Fibroblast of lung (primary cell): ENCODE measurements at regions not wholly inside any gene's neighbourhood (a gene's known extent, or its start where the extent isn't known, plus 50 kb on each side); places are given as distances from the start of the nearest gene placed in this dataset.

ENCODE experiments used
- DNase-seq, 2 donors: peaks; one replicate each; pipeline versions ENCODE4 v3.0.0 to v3.0.0-alpha.2; 2010; ENCODE audit warnings: low read depth in 2 of 2
- H2AFZ ChIP-seq: 2 replicates; pipeline ENCODE4 v1.5.1; 2012; ENCODE audit warnings: low read length, control low read depth, inconsistent platforms
- H3K27ac ChIP-seq: 2 replicates; pipeline ENCODE4 v1.5.1; 2011; ENCODE audit warnings: low read length, control low read depth; ENCODE audit not compliant: insufficient read depth
- H3K27me3 ChIP-seq: 2 replicates; pipeline ENCODE4 v1.5.1; 2011; ENCODE audit warnings: mild to moderate bottlenecking, low read length; ENCODE audit not compliant: control insufficient read depth, insufficient read depth
- H3K36me3 ChIP-seq: 2 replicates; pipeline ENCODE4 v1.5.1; 2011; ENCODE audit warnings: low read length; ENCODE audit not compliant: control insufficient read depth, insufficient read depth
- H3K4me1 ChIP-seq: 2 replicates; pipeline ENCODE4 v1.5.1; 2011; ENCODE audit warnings: low read length; ENCODE audit not compliant: control insufficient read depth, insufficient read depth; ENCODE audit errors: extremely low read depth
- H3K4me2 ChIP-seq: 2 replicates; pipeline ENCODE4 v1.5.1; 2011; ENCODE audit warnings: low read length, control low read depth; ENCODE audit not compliant: insufficient read depth; ENCODE audit errors: extremely low read depth
- H3K4me3 ChIP-seq, 4 experiments: fragments of 200-600 bp in 1 of 4; sonication (generic) in 1 of 4; replicated peaks in 1 of 4; 2 replicates each; pipeline ENCODE4 v1.5.1; 2011 to 2016; ENCODE audit warnings: low read length in 4 of 4, low read depth in 3 of 4, mild to moderate bottlenecking in 3 of 4, control low read depth in 2 of 4, inconsistent platforms in 1 of 4, mixed read lengths in 1 of 4; ENCODE audit not compliant: insufficient read depth in 1 of 4; ENCODE audit errors: control extremely low read depth in 1 of 4
- H3K79me2 ChIP-seq: 2 replicates; pipeline ENCODE4 v1.5.1; 2012; ENCODE audit warnings: mild to moderate bottlenecking, low read length, inconsistent platforms; ENCODE audit not compliant: control insufficient read depth, insufficient read depth
- H3K9ac ChIP-seq: 2 replicates; pipeline ENCODE4 v1.5.1; 2011; ENCODE audit warnings: mild to moderate bottlenecking, low read length, control low read depth; ENCODE audit not compliant: insufficient read depth
- H3K9me3 ChIP-seq: 2 replicates; pipeline ENCODE4 v1.5.1; 2012; ENCODE audit warnings: low read depth, low read length; ENCODE audit not compliant: control insufficient read depth, insufficient read depth
- H4K20me1 ChIP-seq: 2 replicates; pipeline ENCODE4 v1.5.1; 2011; ENCODE audit warnings: low read length; ENCODE audit not compliant: control insufficient read depth, insufficient read depth; ENCODE audit errors: extremely low read depth
- EZH2 ChIP-seq: IDR thresholded peaks from 2 replicates; pipeline ENCODE4 v1.5.1; 2012; ENCODE audit warnings: low read length, control low read depth, mild to moderate bottlenecking; ENCODE audit errors: missing control alignments
- TF ChIP-seq, protein P1 (sequence below), 2 donors: IDR thresholded peaks in 1 of 2; conservative IDR thresholded peaks in 1 of 2; 1 replicate in 1 of 2; 2 replicates in 1 of 2; pipeline ENCODE4 v1.5.1; 2011 to 2012; ENCODE audit warnings: low read length in 2 of 2, control low read depth in 1 of 2, inconsistent platforms in 1 of 2, low read depth in 1 of 2, mild to moderate bottlenecking in 1 of 2

DNA sequence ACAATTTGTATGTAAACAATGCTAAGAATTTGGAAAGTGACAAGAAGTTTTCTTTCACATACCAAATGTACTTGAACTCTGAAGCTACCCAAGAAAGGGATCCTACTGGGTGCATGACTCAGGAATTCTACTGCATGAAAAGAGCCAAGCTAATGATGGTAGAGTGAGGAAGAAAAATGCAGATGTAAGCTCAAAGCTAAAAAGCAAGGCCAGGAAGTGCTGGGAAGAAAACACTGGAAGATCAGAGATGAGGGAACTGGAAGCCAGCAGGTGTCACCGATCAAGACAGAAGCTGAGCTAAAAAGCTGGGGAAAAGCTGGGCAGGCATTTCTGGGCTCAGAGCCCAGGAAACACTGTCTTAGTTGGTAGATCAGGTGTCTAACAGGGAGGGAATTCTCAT is 449.1 kb downstream of the NKX6-1 start:
- H3K27me3 ChIP-seq: no peaks in the 10 kb centered on the region
- H2AFZ ChIP-seq: no peak overlapping the region
- H3K9me3 ChIP-seq: no peaks in the 10 kb centered on the region
- H3K79me2 ChIP-seq: no peaks in the 10 kb centered on the region
- H4K20me1 ChIP-seq: no peaks in the 10 kb centered on the region
- H3K27ac ChIP-seq: no peak overlapping the region
- no peaks in the 10 kb centered on the region for H3K4me1 ChIP-seq
- no peak for DNase-seq
- no peak overlapping the region for H3K4me3 ChIP-seq
- TF ChIP-seq EZH2: no peak
- TF ChIP-seq, protein P1, sequence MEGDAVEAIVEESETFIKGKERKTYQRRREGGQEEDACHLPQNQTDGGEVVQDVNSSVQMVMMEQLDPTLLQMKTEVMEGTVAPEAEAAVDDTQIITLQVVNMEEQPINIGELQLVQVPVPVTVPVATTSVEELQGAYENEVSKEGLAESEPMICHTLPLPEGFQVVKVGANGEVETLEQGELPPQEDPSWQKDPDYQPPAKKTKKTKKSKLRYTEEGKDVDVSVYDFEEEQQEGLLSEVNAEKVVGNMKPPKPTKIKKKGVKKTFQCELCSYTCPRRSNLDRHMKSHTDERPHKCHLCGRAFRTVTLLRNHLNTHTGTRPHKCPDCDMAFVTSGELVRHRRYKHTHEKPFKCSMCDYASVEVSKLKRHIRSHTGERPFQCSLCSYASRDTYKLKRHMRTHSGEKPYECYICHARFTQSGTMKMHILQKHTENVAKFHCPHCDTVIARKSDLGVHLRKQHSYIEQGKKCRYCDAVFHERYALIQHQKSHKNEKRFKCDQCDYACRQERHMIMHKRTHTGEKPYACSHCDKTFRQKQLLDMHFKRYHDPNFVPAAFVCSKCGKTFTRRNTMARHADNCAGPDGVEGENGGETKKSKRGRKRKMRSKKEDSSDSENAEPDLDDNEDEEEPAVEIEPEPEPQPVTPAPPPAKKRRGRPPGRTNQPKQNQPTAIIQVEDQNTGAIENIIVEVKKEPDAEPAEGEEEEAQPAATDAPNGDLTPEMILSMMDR (conservative IDR thresholded peaks at IDR 0.05 in 1 of 2, IDR thresholded peaks at IDR 0.05 in 1 of 2; ENCODE audit: low read depth in 1 of 2, low read length in 2 of 2): no peak
- H3K36me3 ChIP-seq: no peaks in the 10 kb centered on the region
- no peak overlapping the region for H3K9ac ChIP-seq
- no peak overlapping the region for H3K4me2 ChIP-seq

DNA sequence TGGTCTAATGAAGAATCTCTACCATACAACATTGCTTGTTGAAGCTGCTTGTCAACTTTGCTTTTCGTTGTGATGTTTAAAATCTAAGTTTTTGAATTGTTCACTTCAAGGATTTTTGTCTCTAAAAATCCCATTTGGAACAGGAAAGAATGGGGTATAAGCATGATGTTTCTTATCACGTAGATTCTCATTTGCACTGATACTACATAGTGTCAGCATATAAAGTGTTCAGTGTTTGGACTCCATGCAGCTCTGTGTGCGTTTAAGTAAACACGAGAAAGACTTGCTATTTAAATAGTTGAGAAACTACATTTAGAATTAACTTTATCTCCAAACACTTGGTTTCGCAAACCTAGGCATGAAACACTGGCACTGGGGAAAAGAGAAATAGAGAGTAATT is 452.5 kb downstream of the NKX6-1 start:
- Histone ChIP-seq H3K27me3 (no peaks in the 10 kb centered on the region), H2AFZ (no peak overlapping the region), H3K79me2 (no peaks in the 10 kb centered on the region), H3K4me1 (no peaks in the 10 kb centered on the region), H3K4me3 (no peak overlapping the region), H3K9ac (no peak overlapping the region), H3K4me2 (no peak overlapping the region), H3K27ac (no peak overlapping the region), H4K20me1 (no peaks in the 10 kb centered on the region), H3K36me3 (no peaks in the 10 kb centered on the region), H3K9me3 (no peaks in the 10 kb centered on the region)
- TF ChIP-seq, protein P1 (conservative IDR thresholded peaks at IDR 0.05 in 1 of 2, IDR thresholded peaks at IDR 0.05 in 1 of 2; ENCODE audit: low read depth in 1 of 2, low read length in 2 of 2): no peak
- no peak for TF ChIP-seq EZH2
- no peak for DNase-seq

DNA sequence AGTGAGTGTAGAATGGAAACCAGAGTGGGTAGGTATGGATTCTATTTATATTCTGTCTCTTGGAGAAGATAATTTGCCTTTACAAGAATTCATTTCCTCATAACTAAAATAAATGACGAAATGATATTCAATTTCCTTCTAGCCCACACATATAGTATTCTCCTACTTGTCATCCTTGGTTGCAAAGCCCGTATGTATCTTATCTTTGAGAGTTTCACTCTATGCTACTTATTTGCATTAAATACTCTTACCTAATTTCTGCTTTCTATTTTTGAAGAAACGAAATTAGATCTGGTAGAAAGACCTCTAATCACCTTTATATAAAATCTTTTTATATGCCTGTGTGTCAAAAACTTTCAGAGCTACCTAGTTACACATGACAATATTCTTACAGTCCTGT is 457.7 kb downstream of the NKX6-1 start:
- no peaks in the 10 kb centered on the region for H3K27me3 ChIP-seq
- H3K27ac ChIP-seq: no peak overlapping the region
- no peaks in the 10 kb centered on the region for H3K9me3 ChIP-seq
- H3K79me2 ChIP-seq: no peaks in the 10 kb centered on the region
- no peak overlapping the region for H3K4me2 ChIP-seq
- no peaks in the 10 kb centered on the region for H3K36me3 ChIP-seq
- no peak for DNase-seq
- no peak overlapping the region for H2AFZ ChIP-seq
- TF ChIP-seq, protein P1 (conservative IDR thresholded peaks at IDR 0.05 in 1 of 2, IDR thresholded peaks at IDR 0.05 in 1 of 2; ENCODE audit: low read depth in 1 of 2, low read length in 2 of 2): no peak
- H3K4me1 ChIP-seq: no peaks in the 10 kb centered on the region
- no peak overlapping the region for H3K4me3 ChIP-seq
- no peaks in the 10 kb centered on the region for H4K20me1 ChIP-seq
- no peak overlapping the region for H3K9ac ChIP-seq
